Activated T-cell treated with anti-CD3 and anti-CD28 coated beads for 4 hours (primary cell): ENCODE measurements at regions not wholly inside any gene's neighbourhood (a gene's known extent, or its start where the extent isn't known, plus 50 kb on each side); places are given as distances from the start of the nearest gene placed in this dataset.

Experiments
- DNase-seq: peaks from one replicate; pipeline ENCODE4 v3.0.0-alpha.2; 2020

- DNase-seq = no peak
These were observed 1198.5 kb downstream of the EFNB2 start for GRCh38 chr13:105336706-105337576.

DNA sequence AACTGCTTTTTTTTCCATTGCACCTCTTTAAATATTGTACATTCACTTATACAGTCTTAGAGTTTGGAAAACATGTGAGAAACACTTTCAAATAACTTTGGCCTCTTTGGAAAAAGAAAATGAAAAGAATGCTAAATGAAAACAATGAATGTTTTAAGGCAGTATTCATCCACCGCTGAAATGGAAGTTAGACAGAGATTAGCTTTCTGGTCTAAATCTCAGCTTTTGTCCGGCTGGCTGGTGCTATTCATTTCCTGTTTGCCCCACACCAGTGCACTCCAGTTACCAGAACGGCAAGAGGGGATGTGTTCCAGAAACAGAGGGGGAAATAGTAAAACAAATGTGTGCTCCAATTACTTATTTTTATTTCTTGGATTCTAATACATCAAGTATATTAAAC lies 1201.3 kb downstream of the EFNB2 start:
- no peak for DNase-seq

DNA sequence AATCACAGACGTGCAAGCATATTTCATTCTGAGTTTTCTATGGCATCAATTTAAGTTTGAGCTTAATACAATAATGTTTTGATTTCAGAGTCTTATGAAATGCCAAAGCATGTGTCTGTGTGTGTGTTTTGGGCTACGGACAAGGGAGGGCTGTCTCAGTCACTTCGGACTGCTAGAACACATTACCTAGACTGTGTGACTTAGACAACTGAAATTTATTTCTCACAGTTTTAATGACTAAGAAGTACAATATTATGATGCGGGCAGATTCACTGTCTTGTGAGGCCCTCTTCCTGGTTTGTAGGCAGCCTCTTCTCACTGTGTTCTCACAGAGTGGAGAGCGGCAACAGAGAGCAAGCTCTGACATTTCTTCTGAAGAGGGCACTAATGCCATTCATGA lies 1202.0 kb downstream of the EFNB2 start:
- no peak for DNase-seq

DNA sequence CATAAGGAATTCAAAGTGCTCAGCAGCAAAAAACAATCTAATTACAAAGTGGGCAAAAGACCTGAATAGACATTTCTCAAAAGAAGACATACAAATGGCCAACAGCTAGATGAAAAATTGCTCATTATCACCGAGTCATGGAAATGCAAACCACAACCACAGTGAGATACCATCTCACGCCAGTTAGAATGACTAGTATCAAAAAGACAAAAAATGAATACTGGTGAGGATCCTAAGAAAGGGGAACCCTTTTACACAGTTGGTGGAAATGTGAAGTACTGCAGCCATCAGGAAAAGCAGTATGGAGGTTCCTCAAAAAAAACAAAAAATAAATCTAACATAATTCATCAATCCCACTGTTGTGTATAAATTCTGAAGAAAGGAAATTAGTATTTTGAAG lies 1206.1 kb downstream of the EFNB2 start:
- no peak for DNase-seq

GRCh38 chr13:105328212-105328611 lies 1207.2 kb downstream of the EFNB2 start:
- no peak for DNase-seq

DNA sequence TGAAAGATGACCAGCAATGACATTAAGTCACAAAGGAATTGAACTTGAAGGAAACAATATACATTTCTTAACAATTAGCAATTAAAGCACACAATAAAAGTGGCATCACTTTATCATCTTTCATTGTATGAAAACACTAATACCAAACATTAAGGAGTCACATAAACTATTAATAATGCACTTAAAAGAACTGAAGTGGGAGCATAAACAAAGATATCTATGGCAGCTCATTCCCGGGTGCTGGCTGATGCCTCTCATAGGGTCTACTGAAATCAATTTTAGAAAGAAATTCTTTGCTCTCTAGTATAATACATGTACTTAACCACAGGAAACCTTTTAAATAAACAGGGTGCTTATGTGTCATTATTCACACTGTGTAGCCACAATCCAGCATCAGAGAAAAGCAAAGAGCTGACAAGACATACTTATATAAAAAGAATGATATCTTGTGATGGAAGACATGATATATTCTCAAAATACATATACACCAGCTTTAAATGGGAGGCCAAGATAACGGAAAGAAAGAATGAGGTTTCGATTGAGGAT lies 1207.8 kb downstream of the EFNB2 start:
- DNase-seq = no peak

GRCh38 chr13:105319875-105320274 lies 1215.6 kb downstream of the EFNB2 start:
- DNase-seq = no peak

DNA sequence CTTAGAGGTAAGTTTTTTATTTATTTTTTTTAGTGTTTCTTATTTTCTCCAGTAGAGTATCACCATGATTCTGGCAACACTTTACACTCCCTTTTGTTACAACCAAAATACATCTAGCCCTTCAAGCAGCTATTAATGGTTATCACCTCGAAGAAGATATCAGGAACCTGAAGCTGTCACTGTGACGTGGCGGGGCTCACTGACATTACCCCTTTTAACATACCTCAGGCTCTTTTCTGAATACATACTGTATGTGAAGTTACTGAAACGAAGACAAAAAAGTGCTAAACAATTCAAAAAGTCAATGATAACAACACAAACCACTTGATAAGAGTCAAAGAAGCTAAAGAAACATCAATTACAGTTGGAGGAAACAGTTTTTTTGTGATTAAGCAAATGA lies 1218.7 kb downstream of the EFNB2 start:
- no peak for DNase-seq

GRCh38 chr13:105312906-105313305 lies 1222.6 kb downstream of the EFNB2 start:
- no peak for DNase-seq

DNA sequence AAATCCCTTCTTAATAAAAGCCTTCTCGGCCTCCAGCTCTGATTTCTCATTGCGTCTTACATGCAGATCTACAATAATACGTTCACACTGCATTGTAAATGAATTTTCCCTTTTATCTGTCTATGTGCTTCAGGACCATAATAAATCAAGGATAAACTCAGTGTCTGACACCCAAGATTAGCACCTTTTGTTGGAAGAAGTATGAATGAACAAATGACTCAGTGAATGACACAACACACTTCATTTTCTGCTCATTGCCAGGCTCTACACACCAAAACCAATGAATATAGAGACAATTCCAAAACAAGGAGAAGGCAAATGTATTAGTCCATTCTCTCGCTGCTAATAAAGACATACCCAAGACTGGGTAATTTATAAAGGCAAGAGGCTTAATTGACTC lies 1224.4 kb downstream of the EFNB2 start:
- no peak for DNase-seq

DNA sequence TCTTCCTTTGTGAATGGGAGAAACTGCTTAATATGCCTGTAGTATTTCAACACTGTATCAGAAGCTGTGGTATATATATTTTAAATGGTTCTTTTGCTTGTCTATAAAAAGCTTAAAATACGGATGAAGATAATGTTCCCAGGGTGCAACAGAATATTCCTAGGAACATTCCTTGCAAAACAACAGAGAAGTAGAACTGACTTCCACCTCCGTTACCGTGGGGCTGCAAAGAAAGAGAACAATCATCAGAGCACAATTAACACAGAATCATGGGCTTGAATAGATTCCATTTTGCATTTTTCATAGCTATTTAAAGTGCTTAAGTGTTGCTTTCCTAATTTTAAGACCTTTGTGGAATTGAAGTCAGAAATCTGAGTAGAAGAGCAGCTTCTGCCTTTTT lies 1227.7 kb downstream of the EFNB2 start:
- DNase-seq = no peak

GRCh38 chr13:105297839-105298238 lies 1237.6 kb downstream of the EFNB2 start:
- DNase-seq = no peak

GRCh38 chr13:105291987-105292386 lies 1243.5 kb downstream of the EFNB2 start:
- no peak for DNase-seq

GRCh38 chr13:105290596-105290995 lies 1244.9 kb downstream of the EFNB2 start:
- DNase-seq = no peak

GRCh38 chr13:105285526-105285925 lies 1249.9 kb downstream of the EFNB2 start:
- no peak for DNase-seq

DNA sequence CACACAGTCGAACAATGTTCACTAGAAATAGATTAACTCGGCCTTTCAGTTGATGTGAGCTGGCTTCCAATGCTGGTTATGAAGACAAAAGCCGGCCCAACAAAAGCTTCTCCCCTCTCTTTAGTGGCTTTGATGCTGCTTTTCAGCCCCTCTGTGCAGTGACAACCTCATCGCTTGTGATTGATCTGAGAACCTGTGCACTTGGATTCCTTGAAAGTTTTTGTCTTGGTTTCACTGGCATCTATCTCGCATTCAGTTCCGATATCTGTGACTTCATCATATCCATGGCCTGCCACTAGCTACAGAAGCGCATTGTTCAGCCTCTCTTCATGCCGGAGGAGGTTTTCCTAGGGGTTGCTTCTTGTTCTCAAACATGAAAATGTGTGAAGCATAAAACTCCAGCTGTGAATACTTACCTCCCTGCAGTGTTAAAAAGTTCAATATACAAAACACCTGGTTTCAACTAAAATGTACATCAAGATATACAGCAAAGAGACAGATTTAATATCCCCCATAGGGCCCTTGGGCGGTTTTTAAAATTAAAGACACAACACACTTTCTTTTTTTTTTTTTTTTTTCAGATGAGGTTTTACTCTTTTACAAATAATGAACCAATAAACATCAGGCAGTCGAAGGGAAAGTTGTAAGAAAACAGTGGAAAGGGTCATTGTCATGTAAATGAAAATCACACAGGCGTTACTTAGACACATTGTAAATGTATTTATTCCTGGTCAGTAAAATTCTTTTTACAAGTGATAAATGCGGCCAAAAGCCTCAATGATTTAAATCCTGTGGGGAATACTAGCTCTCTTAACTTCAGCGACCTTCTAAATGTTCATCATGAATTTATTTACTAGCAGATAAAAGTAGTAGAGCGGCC lies 1252.8 kb downstream of the EFNB2 start:
- no peak for DNase-seq

GRCh38 chr13:105278943-105279381 lies 1256.5 kb downstream of the EFNB2 start:
- DNase-seq = no peak

DNA sequence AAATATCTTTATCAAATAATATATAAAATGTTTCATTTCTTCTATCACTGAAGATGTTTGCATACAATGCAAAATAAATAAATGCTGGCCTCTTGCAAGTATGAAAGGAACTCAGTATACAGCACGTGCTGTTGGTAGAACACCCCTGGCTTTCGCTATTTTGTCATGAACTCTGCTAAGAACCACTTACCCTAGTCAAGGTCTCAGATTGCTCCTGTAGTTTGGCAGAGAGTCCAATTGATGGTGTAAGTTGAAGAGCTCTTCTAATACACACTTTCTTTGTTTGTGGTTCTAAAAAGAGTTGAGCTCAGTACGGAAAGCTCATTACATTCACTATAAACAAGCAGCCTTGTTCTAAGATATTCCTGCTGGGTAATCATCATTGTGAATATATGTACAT lies 1258.9 kb downstream of the EFNB2 start:
- DNase-seq = no peak

DNA sequence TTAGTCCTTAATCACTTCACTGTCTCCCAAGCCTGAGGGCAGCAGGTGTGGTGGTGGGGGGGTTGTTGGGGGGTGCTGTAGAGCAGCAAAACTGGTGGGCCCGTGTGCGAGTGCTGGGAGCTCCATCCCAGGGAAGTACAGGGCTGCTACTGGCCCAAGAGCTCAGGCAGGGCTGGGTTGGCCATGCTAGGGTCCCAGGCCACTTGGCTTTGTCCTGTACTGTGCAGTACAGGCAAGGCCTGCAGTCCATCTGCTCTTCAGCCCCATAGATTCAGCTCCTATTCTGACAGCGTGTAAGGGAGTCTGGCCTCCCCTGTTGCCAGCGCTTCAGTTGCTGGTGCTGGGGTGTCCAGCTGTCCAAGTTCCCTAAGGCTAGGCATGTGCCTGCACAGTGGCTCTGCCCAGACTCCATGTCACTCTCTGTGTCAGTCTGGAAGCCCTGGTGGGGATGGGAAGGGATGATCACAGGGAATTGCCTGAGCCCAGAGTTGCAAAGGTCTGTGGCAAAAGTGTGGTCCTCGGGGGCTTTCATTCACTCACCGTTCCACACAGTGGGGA lies 1261.7 kb downstream of the EFNB2 start:
- no peak for DNase-seq

- no peak for DNase-seq
These were observed 1262.5 kb downstream of the EFNB2 start for GRCh38 chr13:105272660-105273631.

DNA sequence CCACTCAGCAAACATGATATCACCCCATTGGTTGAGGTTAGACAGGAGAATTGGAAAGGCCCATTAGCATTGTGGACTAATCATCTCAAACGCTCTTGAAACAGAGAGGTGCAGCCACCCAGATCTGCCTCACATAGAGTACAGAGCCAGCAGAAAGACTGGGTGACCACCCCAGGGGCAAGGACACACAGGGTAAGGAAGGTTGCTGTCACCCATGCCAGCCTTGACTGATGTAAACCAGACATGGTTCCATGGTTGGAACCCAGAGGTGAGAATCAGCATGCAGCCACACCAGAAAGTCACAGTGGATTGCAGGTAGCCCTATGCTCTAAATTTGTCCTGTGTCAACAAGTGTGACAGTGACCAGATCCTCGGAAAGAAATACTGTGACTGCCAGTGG lies 1268.8 kb downstream of the EFNB2 start:
- DNase-seq = no peak

DNA sequence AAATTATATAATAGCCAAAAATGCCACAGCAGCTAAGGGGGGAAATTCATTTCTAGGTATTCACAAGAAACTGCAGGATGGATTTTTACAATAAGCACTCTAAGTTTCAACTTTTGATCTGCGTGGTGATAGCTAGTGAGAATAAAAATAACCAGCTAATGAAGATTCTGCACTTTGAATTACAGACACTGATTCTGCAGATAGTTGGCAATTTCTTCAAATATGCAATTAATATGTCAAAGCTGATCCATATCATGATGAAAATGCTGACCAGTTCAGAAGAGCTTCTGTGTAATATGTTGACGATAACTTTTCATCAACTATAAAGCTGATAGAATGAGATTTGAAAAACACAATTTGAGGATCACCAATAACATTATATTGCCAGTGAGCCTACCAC lies 1272.9 kb downstream of the EFNB2 start:
- no peak for DNase-seq
